SJSA1 (cell line): ENCODE measurements at regions not wholly inside any gene's neighbourhood (a gene's known extent, or its start where the extent isn't known, plus 50 kb on each side); places are given as distances from the start of the nearest gene placed in this dataset.

Experiments used
- DNase-seq, 2 experiments: peaks; one replicate each; pipeline ENCODE4 v3.0.0-alpha.2; 2015 to 2020; ENCODE audit warnings: low spot score in 2 of 2, low read depth in 1 of 2
- H3K27ac ChIP-seq: fragments of 250-450 bp; sonication (Bioruptor Pico); 2 replicates; pipeline ENCODE4 v1.5.1; 2020; ENCODE audit warnings: mild to moderate bottlenecking, moderate library complexity
- H3K27me3 ChIP-seq: fragments of 250-450 bp; sonication (Bioruptor Pico); replicated peaks from 2 replicates; pipeline ENCODE4 v1.5.1; 2020; ENCODE audit warnings: mild to moderate bottlenecking, moderate library complexity
- H3K36me3 ChIP-seq: fragments of 250-450 bp; sonication (Bioruptor Pico); 2 replicates; pipeline ENCODE4 v1.5.1; 2020; ENCODE audit warnings: mild to moderate bottlenecking
- H3K4me1 ChIP-seq: fragments of 250-450 bp; sonication (Bioruptor Pico); replicated peaks from 2 replicates; pipeline ENCODE4 v1.6.1; 2021; ENCODE audit warnings: mild to moderate bottlenecking
- H3K4me3 ChIP-seq: fragments of 250-450 bp; sonication (Bioruptor Pico); 2 replicates; pipeline ENCODE4 v1.5.1; 2020; ENCODE audit warnings: mild to moderate bottlenecking
- H3K9me3 ChIP-seq: fragments of 250-450 bp; sonication (Bioruptor Pico); replicated peaks from 2 replicates; pipeline ENCODE4 v1.5.1; 2020; ENCODE audit warnings: mild to moderate bottlenecking

- H3K4me3 ChIP-seq = no peak overlapping the region
- peaks cover 6% of the 10 kb centered on the region; the same call in 1 of the 2 replicates for H3K4me1 ChIP-seq
- H3K36me3 ChIP-seq = no peaks in the 10 kb centered on the region
- H3K27me3 ChIP-seq = no peaks in the 10 kb centered on the region
- H3K9me3 ChIP-seq = no peaks in the 10 kb centered on the region
- H3K27ac ChIP-seq = no peak overlapping the region
- DNase-seq = no peak
Measured at GRCh38 chr18:22318745-22319407, 98.8 kb downstream of the CTAGE1 start.

- no peaks in the 10 kb centered on the region for H3K36me3 ChIP-seq
- no peak overlapping the region for H3K27ac ChIP-seq
- H3K4me1 ChIP-seq = peaks cover 11% of the 10 kb centered on the region; the same call in 1 of the 2 replicates
- H3K9me3 ChIP-seq = no peaks in the 10 kb centered on the region
- peak in 1 of 2 experiments; percentile 22 for DNase-seq
- no peaks in the 10 kb centered on the region for H3K27me3 ChIP-seq
- no peak overlapping the region for H3K4me3 ChIP-seq
Measured at GRCh38 chr18:22314420-22314819, 103.3 kb downstream of the CTAGE1 start.

- no peaks in the 10 kb centered on the region for H3K36me3 ChIP-seq
- H3K9me3 ChIP-seq = no peaks in the 10 kb centered on the region
- no peaks in the 10 kb centered on the region for H3K27me3 ChIP-seq
- no peak overlapping the region for H3K27ac ChIP-seq
- no peak overlapping the region for H3K4me3 ChIP-seq
- H3K4me1 ChIP-seq = peaks cover 11% of the 10 kb centered on the region; the same call in 1 of the 2 replicates
- DNase-seq = no peak
Measured at GRCh38 chr18:22314001-22314400, 103.7 kb downstream of the CTAGE1 start.

- no peak overlapping the region for H3K27ac ChIP-seq
- DNase-seq = no peak
Measured at GRCh38 chr18:22311301-22311700, 106.4 kb downstream of the CTAGE1 start.

GRCh38 chr18:22309191-22309590 lies 108.5 kb downstream of the CTAGE1 start:
- no peaks in the 10 kb centered on the region for H3K9me3 ChIP-seq
- no peaks in the 10 kb centered on the region for H3K27me3 ChIP-seq

More at GRCh38 chr18:22311301-22311700, 106.4 kb downstream of the CTAGE1 start:
- Histone ChIP-seq H3K36me3 (no peaks in the 10 kb centered on the region), H3K27me3 (no peaks in the 10 kb centered on the region), H3K4me1 (peaks cover 11% of the 10 kb centered on the region; the same call in 1 of the 2 replicates), H3K9me3 (no peaks in the 10 kb centered on the region), H3K4me3 (no peak overlapping the region)

GRCh38 chr18:22307528-22307927 lies 110.2 kb downstream of the CTAGE1 start:
- no peak for DNase-seq

More at GRCh38 chr18:22309191-22309590, 108.5 kb downstream of the CTAGE1 start:
- Histone ChIP-seq H3K27ac (no peak overlapping the region), H3K4me1 (peaks cover 8% of the 10 kb centered on the region; the same call in 1 of the 2 replicates), H3K4me3 (no peak overlapping the region), H3K36me3 (no peaks in the 10 kb centered on the region)
- no peak for DNase-seq

GRCh38 chr18:22303927-22304326 lies 113.8 kb downstream of the CTAGE1 start:
- no peak overlapping the region for H3K4me3 ChIP-seq
- H3K4me1 ChIP-seq = peaks cover 7% of the 10 kb centered on the region
- no peaks in the 10 kb centered on the region for H3K36me3 ChIP-seq
- H3K27me3 ChIP-seq = no peaks in the 10 kb centered on the region
- DNase-seq = no peak
- no peak overlapping the region for H3K27ac ChIP-seq
- H3K9me3 ChIP-seq = no peaks in the 10 kb centered on the region

More at GRCh38 chr18:22307528-22307927, 110.2 kb downstream of the CTAGE1 start:
- Histone ChIP-seq H3K9me3 (no peaks in the 10 kb centered on the region), H3K36me3 (no peaks in the 10 kb centered on the region), H3K4me1 (no peaks in the 10 kb centered on the region), H3K27ac (no peak overlapping the region), H3K27me3 (no peaks in the 10 kb centered on the region), H3K4me3 (no peak overlapping the region)

GRCh38 chr18:22302144-22302543 lies 115.6 kb downstream of the CTAGE1 start:
- Histone ChIP-seq H3K9me3 (no peaks in the 10 kb centered on the region), H3K36me3 (no peaks in the 10 kb centered on the region), H3K4me3 (no peak overlapping the region), H3K27me3 (no peaks in the 10 kb centered on the region), H3K4me1 (peaks cover 7% of the 10 kb centered on the region), H3K27ac (no peak overlapping the region)
- no peak for DNase-seq

- no peaks in the 10 kb centered on the region for H3K36me3 ChIP-seq
- H3K9me3 ChIP-seq = no peaks in the 10 kb centered on the region
- peaks cover 7% of the 10 kb centered on the region for H3K4me1 ChIP-seq
- DNase-seq = peak in 1 of 2 experiments; percentile 28
- H3K27me3 ChIP-seq = no peaks in the 10 kb centered on the region
- no peak overlapping the region for H3K4me3 ChIP-seq
- no peak overlapping the region for H3K27ac ChIP-seq
Measured at GRCh38 chr18:22300665-22301636, 116.8 kb downstream of the CTAGE1 start.

- Histone ChIP-seq H3K27ac (no peak overlapping the region), H3K9me3 (no peaks in the 10 kb centered on the region), H3K27me3 (no peaks in the 10 kb centered on the region), H3K4me3 (no peak overlapping the region), H3K4me1 (peaks cover 7% of the 10 kb centered on the region), H3K36me3 (no peaks in the 10 kb centered on the region)
- DNase-seq = no peak
Measured at GRCh38 chr18:22297008-22297407, 120.7 kb downstream of the CTAGE1 start.

GRCh38 chr18:22296304-22296703 lies 121.4 kb downstream of the CTAGE1 start:
- H3K4me3 ChIP-seq = no peak overlapping the region
- DNase-seq = no peak
- H3K4me1 ChIP-seq = peaks cover 3% of the 10 kb centered on the region
- no peaks in the 10 kb centered on the region for H3K27me3 ChIP-seq
- no peak overlapping the region for H3K27ac ChIP-seq
- no peaks in the 10 kb centered on the region for H3K36me3 ChIP-seq
- H3K9me3 ChIP-seq = no peaks in the 10 kb centered on the region

GRCh38 chr18:22293417-22293816 lies 124.0 kb downstream of the GATA6 start:
- Histone ChIP-seq H3K27me3 (no peaks in the 10 kb centered on the region), H3K36me3 (no peaks in the 10 kb centered on the region), H3K27ac (no peak overlapping the region), H3K4me1 (no peaks in the 10 kb centered on the region), H3K4me3 (no peak overlapping the region), H3K9me3 (no peaks in the 10 kb centered on the region)
- DNase-seq = no peak

- no peaks in the 10 kb centered on the region for H3K27me3 ChIP-seq
- H3K9me3 ChIP-seq = no peaks in the 10 kb centered on the region
- H3K27ac ChIP-seq = no peak overlapping the region
- H3K4me1 ChIP-seq = no peaks in the 10 kb centered on the region
- H3K4me3 ChIP-seq = no peak overlapping the region
- DNase-seq = no peak
- no peaks in the 10 kb centered on the region for H3K36me3 ChIP-seq
Measured at GRCh38 chr18:22290004-22290403, 120.6 kb downstream of the GATA6 start.

- no peak for DNase-seq
- H3K4me3 ChIP-seq = no peak overlapping the region
Measured at GRCh38 chr18:22286585-22286984, 117.2 kb downstream of the GATA6 start.

More at GRCh38 chr18:22286585-22286984, 117.2 kb downstream of the GATA6 start:
- no peaks in the 10 kb centered on the region; the same call in 1 of the 2 replicates for H3K9me3 ChIP-seq
- H3K36me3 ChIP-seq = no peaks in the 10 kb centered on the region
- H3K4me1 ChIP-seq = peaks cover 20% of the 10 kb centered on the region
- H3K27ac ChIP-seq = no peak overlapping the region
- no peaks in the 10 kb centered on the region for H3K27me3 ChIP-seq
